ENCODE measurements at regions not wholly inside any gene's neighbourhood (a gene's known extent, or its start where the extent isn't known, plus 50 kb on each side); places are given as distances from the start of the nearest gene placed in this dataset.
A peak's percentile ranks its signal among the peaks of the same experiment; 100 is the strongest.

DNA sequence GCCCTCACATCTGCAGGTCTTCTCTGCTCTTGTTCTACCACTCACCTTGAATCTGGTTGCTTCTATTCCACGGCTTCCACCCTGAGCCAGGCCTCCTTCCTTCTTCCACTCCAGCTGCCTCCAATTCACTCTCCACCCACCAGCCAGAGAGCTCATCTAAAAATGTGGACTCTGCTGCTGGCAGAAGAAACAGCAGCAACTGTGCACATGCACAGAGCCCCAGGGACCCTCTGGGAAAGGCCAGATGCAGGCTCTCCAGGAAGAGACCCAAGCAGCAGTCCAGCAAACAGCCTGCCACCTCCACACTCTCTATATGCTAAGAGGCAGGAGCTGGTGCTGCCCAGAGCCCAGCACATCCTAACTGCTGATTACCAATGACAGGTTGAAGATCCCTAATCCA, 162.6 kb upstream of the TOP1 start (continued):
- TF ChIP-seq, protein P1, sequence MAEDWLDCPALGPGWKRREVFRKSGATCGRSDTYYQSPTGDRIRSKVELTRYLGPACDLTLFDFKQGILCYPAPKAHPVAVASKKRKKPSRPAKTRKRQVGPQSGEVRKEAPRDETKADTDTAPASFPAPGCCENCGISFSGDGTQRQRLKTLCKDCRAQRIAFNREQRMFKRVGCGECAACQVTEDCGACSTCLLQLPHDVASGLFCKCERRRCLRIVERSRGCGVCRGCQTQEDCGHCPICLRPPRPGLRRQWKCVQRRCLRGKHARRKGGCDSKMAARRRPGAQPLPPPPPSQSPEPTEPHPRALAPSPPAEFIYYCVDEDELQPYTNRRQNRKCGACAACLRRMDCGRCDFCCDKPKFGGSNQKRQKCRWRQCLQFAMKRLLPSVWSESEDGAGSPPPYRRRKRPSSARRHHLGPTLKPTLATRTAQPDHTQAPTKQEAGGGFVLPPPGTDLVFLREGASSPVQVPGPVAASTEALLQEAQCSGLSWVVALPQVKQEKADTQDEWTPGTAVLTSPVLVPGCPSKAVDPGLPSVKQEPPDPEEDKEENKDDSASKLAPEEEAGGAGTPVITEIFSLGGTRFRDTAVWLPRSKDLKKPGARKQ (CRISPR knock-in tag; IDR thresholded peaks at IDR 0.05), result no peak
- TF ChIP-seq XRCC5 (IDR thresholded peaks at IDR 0.05; ENCODE audit: low read depth, low read length), result no peak
- TF ChIP-seq ILK (tag; IDR thresholded peaks at IDR 0.05; ENCODE audit: borderline replicate concordance, low read depth), result no peak
- TF ChIP-seq EP300 (IDR thresholded peaks at IDR 0.05; ENCODE audit: low read length), result no peak

DNA sequence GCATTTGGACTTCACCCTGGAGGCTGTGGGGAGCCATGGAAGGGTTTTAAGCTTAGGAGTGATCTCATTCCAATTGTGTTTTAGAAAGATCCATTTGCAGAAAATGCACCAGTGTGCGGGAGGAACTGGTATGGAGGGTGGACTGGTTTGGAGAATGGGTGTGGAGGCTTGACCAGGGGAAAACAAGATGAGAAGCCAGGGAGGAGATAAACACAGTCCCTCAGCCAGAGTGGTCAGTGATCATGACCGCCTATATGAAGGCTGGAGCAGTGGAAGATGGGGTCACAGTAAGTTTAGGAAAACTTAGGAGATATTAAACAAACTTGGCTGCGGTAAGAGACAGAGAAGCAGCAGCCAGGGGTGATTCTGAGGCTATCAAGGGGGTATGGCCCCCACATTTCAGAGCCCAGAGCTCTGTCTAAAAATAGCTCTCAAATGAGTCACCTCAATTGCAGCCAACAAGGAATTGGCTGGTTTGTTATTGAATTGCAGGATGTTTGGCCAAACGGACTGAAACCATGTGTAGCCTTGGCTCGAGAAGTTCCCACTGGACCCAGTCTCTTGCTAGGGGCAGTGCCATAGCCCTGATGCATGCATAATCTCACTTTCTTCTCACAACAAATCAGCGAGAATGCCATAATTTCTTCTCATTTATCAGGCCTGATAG, 159.9 kb upstream of the TOP1 start:
- H3K4me3 ChIP-seq, result no peak overlapping the region
- no peaks in the 10 kb centered on the region for H3K36me3 ChIP-seq (ENCODE audit: control insufficient read depth, insufficient read depth, low read length)
- no peaks in the 10 kb centered on the region for H3K9me1 ChIP-seq (ENCODE audit: control insufficient read depth, insufficient read depth, low read length)
- no peak overlapping the region for H3K9ac ChIP-seq (ENCODE audit: insufficient read depth in 1 of 2, low read depth in 2 of 2, low read length in 2 of 2)
- H2AFZ ChIP-seq (ENCODE audit: low read depth, low read length), result no peak overlapping the region
- CTCF ChIA-PET (ENCODE audit: low intra/inter-chr PET ratio), result no interaction called here
- no peak overlapping the region for H3K27ac ChIP-seq (ENCODE audit: extremely low read depth, low read depth, low read length)
- no TSS peak for BruUV-seq (replicated peaks)
- H4K20me1 ChIP-seq (replicated peaks; ENCODE audit: control insufficient read depth, insufficient read depth, low read length), result no peaks in the 10 kb centered on the region; the same call in 1 of the 2 replicates
- peaks cover 0 to 16% of the 10 kb centered on the region in 2 experiments; a peak in 1 of 5 replicates for H3K27me3 ChIP-seq (ENCODE audit: control insufficient read depth in 2 of 2, insufficient read depth in 2 of 2, low read length in 2 of 2)
- no peaks in the 10 kb centered on the region for H3K79me2 ChIP-seq (ENCODE audit: control insufficient read depth, insufficient read depth, low read length)
- no peaks in the 10 kb centered on the region for H3K4me1 ChIP-seq (replicated peaks in 1 of 2; ENCODE audit: control insufficient read depth in 2 of 2, insufficient read depth in 2 of 2, low read length in 2 of 2)
- intact Hi-C loops (cut with micrococcal nuclease), result no loop called here
- 0% methylated on average over 6 of the region's 6 CpGs for WGBS (ENCODE audit: insufficient coverage, low coverage, missing lambda C conversion rate)
- POLR2A ChIA-PET, result interaction anchor here (0.6 kb wide), 1 partner anchor 77 kb away, joined by 4 read pairs; no protein-coding TSS in a partner anchor
- FAIRE-seq (no peak), DNase-seq (ENCODE audit: extremely low read depth in 1 of 4, low spot score in 3 of 4) (no peak), ATAC-seq (no peak)
- H3K4me2 ChIP-seq (ENCODE audit: insufficient read depth, low read length), result no peak overlapping the region
- peak; percentile 25; the same call in 1 of the 2 replicates for TF ChIP-seq MEF2A (IDR thresholded peaks at IDR 0.05; ENCODE audit: control insufficient read depth, low read depth, low read length)
- TF ChIP-seq TCF7 (IDR thresholded peaks at IDR 0.05; ENCODE audit: borderline replicate concordance), result no peak
- in situ Hi-C loops (cut with MboI), result no loop called here
- H3K9me3 ChIP-seq (replicated peaks; ENCODE audit: control insufficient read depth, insufficient read depth, low read depth, low read length), result no peaks in the 10 kb centered on the region

Data from K562 (cell line).